ENCODE measurements at regions not wholly inside any gene's neighbourhood (a gene's known extent, or its start where the extent isn't known, plus 50 kb on each side); places are given as distances from the start of the nearest gene placed in this dataset.

DNA sequence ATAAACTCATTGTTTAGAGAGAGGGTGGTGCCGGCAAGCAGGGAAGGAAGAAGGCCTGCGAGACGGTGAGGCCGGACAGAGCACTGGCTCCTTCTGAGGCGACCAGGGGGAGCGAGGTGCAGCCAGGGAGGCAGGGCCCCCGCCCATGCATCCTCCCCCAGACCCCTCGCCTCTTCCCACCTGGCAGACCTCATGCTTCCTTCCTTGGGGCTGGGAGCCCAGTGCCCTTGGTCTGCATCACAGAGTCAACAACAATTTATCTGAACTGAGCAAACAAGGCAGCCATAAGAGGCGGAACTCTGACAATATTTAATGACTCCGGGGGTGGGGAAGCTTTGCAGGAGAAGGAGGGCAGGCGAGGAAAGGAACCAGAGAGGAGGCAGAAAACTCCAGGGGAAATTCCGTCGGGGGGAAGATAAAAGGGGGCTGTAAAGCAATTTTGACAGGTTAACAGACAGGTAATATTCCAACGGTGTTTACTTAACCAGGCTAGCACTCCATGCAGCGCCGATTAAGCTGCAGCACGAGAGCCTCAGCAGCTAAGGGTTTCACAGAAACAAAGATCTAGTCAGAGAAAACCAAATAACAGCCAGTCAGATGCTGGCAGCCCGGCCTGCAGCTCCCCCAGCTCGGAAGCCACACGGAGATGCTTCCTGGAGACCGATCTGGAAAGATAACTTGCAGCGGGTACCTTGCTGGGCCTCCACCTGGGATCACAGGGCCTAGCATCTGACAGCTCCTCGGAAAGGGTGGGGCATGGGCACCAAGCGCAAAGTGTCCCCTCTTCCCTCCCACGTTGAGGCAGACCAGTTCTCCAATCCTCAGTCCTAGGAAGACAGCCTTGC, 398.2 kb downstream of the SOX9 start:
- TF ChIP-seq EZH2phosphoT487 (conservative IDR thresholded peaks at IDR 0.05; ENCODE audit: low read length) (no peak), CTCF (IDR thresholded peaks at IDR 0.05; ENCODE audit: insufficient read depth, low read length, poor library complexity, severe bottlenecking) (no peak)
- H4K20me1 ChIP-seq (ENCODE audit: low read depth, low read length) = no peaks in the 10 kb centered on the region
- H3K4me2 ChIP-seq (ENCODE audit: low read depth, low read length, poor library complexity, severe bottlenecking) = no peak overlapping the region
- H3K9me2 ChIP-seq (replicated peaks; ENCODE audit: insufficient read depth, low read length) = no peaks in the 10 kb centered on the region
- no peak overlapping the region for H3K4me3 ChIP-seq (ENCODE audit: insufficient read depth, low read length, poor library complexity, severe bottlenecking)
- H2AFZ ChIP-seq (ENCODE audit: low read depth, low read length, severe bottlenecking) = no peak overlapping the region
- H3K9ac ChIP-seq (ENCODE audit: low read length) = no peak overlapping the region
- no peaks in the 10 kb centered on the region for H3K36me3 ChIP-seq (ENCODE audit: low read length)
- H3K27ac ChIP-seq (ENCODE audit: low read depth, low read length) = no peak overlapping the region
- H3K9me3 ChIP-seq (ENCODE audit: insufficient read depth, low read length) = no peaks in the 10 kb centered on the region
- no peaks in the 10 kb centered on the region for H3F3A ChIP-seq (ENCODE audit: insufficient read depth)
- no peaks in the 10 kb centered on the region for H3K79me2 ChIP-seq (ENCODE audit: insufficient read depth, low read length)
- H3K27me3 ChIP-seq (ENCODE audit: low read length) = no peaks in the 10 kb centered on the region

DNA sequence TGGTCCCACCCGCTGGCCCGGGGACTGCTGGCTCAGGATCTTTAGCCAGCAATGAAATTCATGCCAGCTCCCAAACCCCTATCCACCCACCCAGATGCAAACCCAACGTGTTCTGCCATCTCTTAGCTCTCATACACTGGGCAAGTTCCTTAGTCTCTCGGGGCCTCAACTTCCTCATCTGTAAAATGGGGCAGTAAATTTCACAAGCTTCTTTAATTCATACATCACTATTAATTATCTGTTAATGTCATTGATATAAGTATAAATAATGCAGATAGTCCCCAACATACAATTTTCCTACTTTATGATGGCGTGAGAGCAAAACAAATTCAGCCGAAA, 398.7 kb downstream of the SOX9 start:
- Histone ChIP-seq H3K4me2 (ENCODE audit: low read depth, low read length, poor library complexity, severe bottlenecking) (no peak overlapping the region), H4K20me1 (ENCODE audit: low read depth, low read length) (no peaks in the 10 kb centered on the region), H3K9me2 (replicated peaks; ENCODE audit: insufficient read depth, low read length) (no peaks in the 10 kb centered on the region), H3K9me3 (ENCODE audit: insufficient read depth, low read length) (no peaks in the 10 kb centered on the region), H3F3A (ENCODE audit: insufficient read depth) (no peaks in the 10 kb centered on the region), H3K79me2 (ENCODE audit: insufficient read depth, low read length) (no peaks in the 10 kb centered on the region), H3K4me3 (ENCODE audit: insufficient read depth, low read length, poor library complexity, severe bottlenecking) (no peak overlapping the region), H2AFZ (ENCODE audit: low read depth, low read length, severe bottlenecking) (no peak overlapping the region), H3K27me3 (ENCODE audit: low read length) (no peaks in the 10 kb centered on the region), H3K9ac (ENCODE audit: low read length) (no peak overlapping the region), H3K36me3 (ENCODE audit: low read length) (no peaks in the 10 kb centered on the region), H3K27ac (ENCODE audit: low read depth, low read length) (no peak overlapping the region)
- no peak for TF ChIP-seq EZH2phosphoT487 (conservative IDR thresholded peaks at IDR 0.05; ENCODE audit: low read length)
- TF ChIP-seq CTCF (IDR thresholded peaks at IDR 0.05; ENCODE audit: insufficient read depth, low read length, poor library complexity, severe bottlenecking) = no peak

GRCh38 chr17:72520665-72521303, 400.0 kb downstream of the SOX9 start:
- H3K9ac ChIP-seq (ENCODE audit: low read length) = no peak overlapping the region
- TF ChIP-seq CTCF (IDR thresholded peaks at IDR 0.05; ENCODE audit: insufficient read depth, low read length, poor library complexity, severe bottlenecking) = no peak
- no peak for TF ChIP-seq EZH2phosphoT487 (conservative IDR thresholded peaks at IDR 0.05; ENCODE audit: low read length)
- no peaks in the 10 kb centered on the region for H4K20me1 ChIP-seq (ENCODE audit: low read depth, low read length)
- H3F3A ChIP-seq (ENCODE audit: insufficient read depth) = no peaks in the 10 kb centered on the region
- H3K9me2 ChIP-seq (replicated peaks; ENCODE audit: insufficient read depth, low read length) = no peaks in the 10 kb centered on the region
- H3K27me3 ChIP-seq (ENCODE audit: low read length) = no peaks in the 10 kb centered on the region
- H3K4me2 ChIP-seq (ENCODE audit: low read depth, low read length, poor library complexity, severe bottlenecking) = no peak overlapping the region
- H2AFZ ChIP-seq (ENCODE audit: low read depth, low read length, severe bottlenecking) = no peak overlapping the region
- H3K79me2 ChIP-seq (ENCODE audit: insufficient read depth, low read length) = no peaks in the 10 kb centered on the region
- no peak overlapping the region for H3K4me3 ChIP-seq (ENCODE audit: insufficient read depth, low read length, poor library complexity, severe bottlenecking)
- no peak overlapping the region for H3K27ac ChIP-seq (ENCODE audit: low read depth, low read length)
- H3K9me3 ChIP-seq (ENCODE audit: insufficient read depth, low read length) = no peaks in the 10 kb centered on the region
- H3K36me3 ChIP-seq (ENCODE audit: low read length) = no peaks in the 10 kb centered on the region
